ENCODE measurements at regions not wholly inside any gene's neighbourhood (a gene's known extent, or its start where the extent isn't known, plus 50 kb on each side); places are given as distances from the start of the nearest gene placed in this dataset.

GRCh38 chr9:12874395-12874794 lies 99.6 kb downstream of the LURAP1L start:
- DNase-seq (ENCODE audit: low spot score): no peak
- ATAC-seq: no peak
- Mint-ChIP-seq H3K4me1 (ENCODE audit: low read depth in 2 of 2) (no peaks in the 10 kb centered on the region), H3K4me3 (no peak overlapping the region), H3K27me3 (no peaks in the 10 kb centered on the region), H3K27ac (no peak overlapping the region), H3K36me3 (peaks cover 8% of the 10 kb centered on the region), H3K9me3 (peaks cover 10% of the 10 kb centered on the region)

- H3K36me3 Mint-ChIP-seq: peaks cover 5% of the 10 kb centered on the region
- ATAC-seq (no peak), DNase-seq (ENCODE audit: low spot score) (no peak)
- peaks cover 8% of the 10 kb centered on the region for H3K9me3 Mint-ChIP-seq
- H3K27ac Mint-ChIP-seq: no peak overlapping the region
- no peaks in the 10 kb centered on the region for H3K27me3 Mint-ChIP-seq
- H3K4me3 Mint-ChIP-seq: no peak overlapping the region
- no peaks in the 10 kb centered on the region for H3K4me1 Mint-ChIP-seq (ENCODE audit: low read depth in 2 of 2)
These were observed 100.4 kb downstream of the LURAP1L start for GRCh38 chr9:12875191-12875590.

- H3K4me3 Mint-ChIP-seq: no peak overlapping the region
- H3K4me1 Mint-ChIP-seq (ENCODE audit: low read depth in 2 of 2): no peaks in the 10 kb centered on the region
- peaks cover 3% of the 10 kb centered on the region for H3K36me3 Mint-ChIP-seq
- no peak overlapping the region for H3K27ac Mint-ChIP-seq
- ATAC-seq (no peak), DNase-seq (ENCODE audit: low spot score) (no peak)
- H3K9me3 Mint-ChIP-seq: peaks cover 7% of the 10 kb centered on the region
- H3K27me3 Mint-ChIP-seq: no peaks in the 10 kb centered on the region
These were observed 102.1 kb downstream of the LURAP1L start for GRCh38 chr9:12876872-12877271.

GRCh38 chr9:12878351-12878978 lies 103.6 kb downstream of the LURAP1L start:
- Mint-ChIP-seq H3K4me3 (no peak overlapping the region), H3K27me3 (no peaks in the 10 kb centered on the region), H3K9me3 (peaks cover 2% of the 10 kb centered on the region), H3K27ac (no peak overlapping the region), H3K36me3 (no peaks in the 10 kb centered on the region), H3K4me1 (ENCODE audit: low read depth in 2 of 2) (no peaks in the 10 kb centered on the region)
- DNase-seq (ENCODE audit: low spot score): no peak
- ATAC-seq: no peak

GRCh38 chr9:12879961-12880360 lies 105.1 kb downstream of the LURAP1L start:
- DNase-seq (ENCODE audit: low spot score): no peak
- no peak for ATAC-seq
- Mint-ChIP-seq H3K9me3 (peaks cover 5% of the 10 kb centered on the region), H3K27ac (no peak overlapping the region), H3K27me3 (no peaks in the 10 kb centered on the region), H3K4me3 (no peak overlapping the region), H3K36me3 (no peaks in the 10 kb centered on the region), H3K4me1 (ENCODE audit: low read depth in 2 of 2) (no peaks in the 10 kb centered on the region)

- ATAC-seq (no peak), DNase-seq (ENCODE audit: low spot score) (no peak)
- Mint-ChIP-seq H3K36me3 (no peaks in the 10 kb centered on the region), H3K9me3 (peaks cover 5% of the 10 kb centered on the region), H3K4me1 (ENCODE audit: low read depth in 2 of 2) (no peaks in the 10 kb centered on the region), H3K27me3 (no peaks in the 10 kb centered on the region), H3K4me3 (no peak overlapping the region), H3K27ac (no peak overlapping the region)
These were observed 105.7 kb downstream of the LURAP1L start for GRCh38 chr9:12880406-12881015.

GRCh38 chr9:12882430-12882829 lies 107.6 kb downstream of the LURAP1L start:
- no peak for ATAC-seq
- Mint-ChIP-seq H3K27me3 (no peaks in the 10 kb centered on the region), H3K4me3 (no peak overlapping the region), H3K4me1 (ENCODE audit: low read depth in 2 of 2) (no peaks in the 10 kb centered on the region), H3K27ac (no peak overlapping the region), H3K9me3 (peaks cover 11% of the 10 kb centered on the region), H3K36me3 (no peaks in the 10 kb centered on the region)
- DNase-seq (ENCODE audit: low spot score): no peak

GRCh38 chr9:12884736-12885395 lies 110.0 kb downstream of the LURAP1L start:
- H3K27me3 Mint-ChIP-seq: no peaks in the 10 kb centered on the region
- H3K36me3 Mint-ChIP-seq: peaks cover 2% of the 10 kb centered on the region
- ATAC-seq (no peak), DNase-seq (ENCODE audit: low spot score) (no peak)
- peaks cover 11% of the 10 kb centered on the region for H3K9me3 Mint-ChIP-seq
- no peak overlapping the region for H3K4me3 Mint-ChIP-seq
- H3K27ac Mint-ChIP-seq: no peak overlapping the region
- H3K4me1 Mint-ChIP-seq (ENCODE audit: low read depth in 2 of 2): no peaks in the 10 kb centered on the region

GRCh38 chr9:12889402-12890106 lies 114.7 kb downstream of the LURAP1L start:
- H3K27me3 Mint-ChIP-seq: no peaks in the 10 kb centered on the region
- no peak for DNase-seq (ENCODE audit: low spot score)
- H3K27ac Mint-ChIP-seq: no peak overlapping the region
- no peaks in the 10 kb centered on the region for H3K4me1 Mint-ChIP-seq (ENCODE audit: low read depth in 2 of 2)
- H3K4me3 Mint-ChIP-seq: no peak overlapping the region
- H3K9me3 Mint-ChIP-seq: peaks cover 15% of the 10 kb centered on the region
- H3K36me3 Mint-ChIP-seq: peaks cover 11% of the 10 kb centered on the region
- ATAC-seq: no peak

- no peak overlapping the region for H3K4me3 Mint-ChIP-seq
- ATAC-seq: no peak
- peaks cover 11% of the 10 kb centered on the region for H3K36me3 Mint-ChIP-seq
- DNase-seq (ENCODE audit: low spot score): no peak
- no peaks in the 10 kb centered on the region for H3K4me1 Mint-ChIP-seq (ENCODE audit: low read depth in 2 of 2)
- H3K9me3 Mint-ChIP-seq: peaks cover 14% of the 10 kb centered on the region
- no peaks in the 10 kb centered on the region for H3K27me3 Mint-ChIP-seq
- H3K27ac Mint-ChIP-seq: no peak overlapping the region
These were observed 116.8 kb downstream of the LURAP1L start for GRCh38 chr9:12891588-12891987.

- Mint-ChIP-seq H3K27me3 (no peaks in the 10 kb centered on the region), H3K9me3 (peaks cover 24% of the 10 kb centered on the region), H3K4me1 (ENCODE audit: low read depth in 2 of 2) (no peaks in the 10 kb centered on the region), H3K36me3 (peaks cover 15% of the 10 kb centered on the region), H3K4me3 (no peak overlapping the region), H3K27ac (no peak overlapping the region)
- ATAC-seq (no peak), DNase-seq (ENCODE audit: low spot score) (no peak)
These were observed 128.5 kb downstream of the LURAP1L start for GRCh38 chr9:12903316-12903715.

- no peak overlapping the region for H3K4me3 Mint-ChIP-seq
- DNase-seq (ENCODE audit: low spot score): no peak
- no peaks in the 10 kb centered on the region for H3K4me1 Mint-ChIP-seq (ENCODE audit: low read depth in 2 of 2)
- ATAC-seq: no peak
- no peak overlapping the region for H3K27ac Mint-ChIP-seq
- H3K27me3 Mint-ChIP-seq: no peaks in the 10 kb centered on the region
- H3K9me3 Mint-ChIP-seq: peaks cover 19% of the 10 kb centered on the region
- peaks cover 9% of the 10 kb centered on the region for H3K36me3 Mint-ChIP-seq
These were observed 129.6 kb downstream of the LURAP1L start for GRCh38 chr9:12904261-12905000.

- Mint-ChIP-seq H3K9me3 (peaks cover 19% of the 10 kb centered on the region), H3K36me3 (peaks cover 13% of the 10 kb centered on the region), H3K27ac (no peak overlapping the region), H3K4me1 (ENCODE audit: low read depth in 2 of 2) (no peaks in the 10 kb centered on the region), H3K4me3 (no peak overlapping the region), H3K27me3 (no peaks in the 10 kb centered on the region)
- ATAC-seq (no peak), DNase-seq (ENCODE audit: low spot score) (no peak)
These were observed 131.8 kb downstream of the LURAP1L start for GRCh38 chr9:12906646-12907045.

Measured in natural killer cell treated with Interleukin-12 subunit alpha and Interleukin-12 subunit beta and Interleukin-15 and Interleukin-18, amount 100 ng/mL, for 72 hours (primary cell).